K562 (cell line): ENCODE measurements at regions not wholly inside any gene's neighbourhood (a gene's known extent, or its start where the extent isn't known, plus 50 kb on each side); places are given as distances from the start of the nearest gene placed in this dataset.

ENCODE experiments used
- ATAC-seq: fragments of 200-7000 bp; cut with Tn5 transposase; 3 replicates; pipeline ENCODE4 v1.9.1; 2020; ENCODE audit warnings: moderate library complexity
- BruUV-seq: library from RNA; stranded (reverse); fragments of 400-500 nt; replicated peaks from 2 replicates; lab custom pipeline; 2021; lab: Mats Ljungman, UMichigan
- CTCF ChIA-PET: fragments of 300-600 bp; formaldehyde crosslinking; extraction: SDS; loops from one replicate; lab custom pipeline; 2021; ENCODE audit warnings: low intra/inter-chr PET ratio; lab: Yijun Ruan, JAX
- POLR2A ChIA-PET: fragments of 300-600, 350-650 bp; sonication (Branson Sonifier 250); formaldehyde crosslinking; extraction: SDS; loops from one replicate; lab custom pipeline; 2021; ENCODE audit warnings: antibody characterized with exemption, inconsistent platforms; lab: Yijun Ruan, JAX
- DNase-seq, 4 experiments: peaks; one replicate each; pipeline versions ENCODE4 v3.0.0 to v3.0.0-alpha.2; 2011 to 2018; ENCODE audit warnings: low spot score in 3 of 4, mixed read lengths in 3 of 4; ENCODE audit errors: extremely low read depth in 1 of 4
- FAIRE-seq: peaks from 2 replicates; lab custom pipeline; 2011; peaks lifted over from hg19 to GRCh38; lab: Jason Lieb, UNC
- H2AFZ ChIP-seq: 2 replicates; pipeline ENCODE4 v1.6.0; 2011; ENCODE audit warnings: low read depth, low read length, control low read depth, inconsistent platforms
- H3K27ac ChIP-seq: fragments of 200-600 bp; 3 replicates; pipeline ENCODE4 v1.8.0; 2011; ENCODE audit warnings: low read depth, mild to moderate bottlenecking, control low read depth, inconsistent platforms, low read length, moderate library complexity, mixed read lengths; ENCODE audit errors: extremely low read depth
- H3K27me3 ChIP-seq, 2 experiments: fragments of 300-600 bp in 1 of 2; 2 replicates in 1 of 2; 3 replicates in 1 of 2; pipeline versions ENCODE4 v1.6.0 to v1.8.0; 2011; ENCODE audit warnings: inconsistent platforms in 2 of 2, low read length in 2 of 2, mild to moderate bottlenecking in 1 of 2, mixed read lengths in 1 of 2, moderate library complexity in 1 of 2; ENCODE audit not compliant: control insufficient read depth in 2 of 2, insufficient read depth in 2 of 2
- H3K36me3 ChIP-seq: fragments of 300-600 bp; 3 replicates; pipeline ENCODE4 v1.8.0; 2011; ENCODE audit warnings: mild to moderate bottlenecking, low read length, inconsistent platforms; ENCODE audit not compliant: control insufficient read depth, insufficient read depth
- H3K4me1 ChIP-seq, 2 experiments: fragments of 200-600 bp in 1 of 2; replicated peaks in 1 of 2; 2 replicates in 1 of 2; 3 replicates in 1 of 2; pipeline versions ENCODE4 v1.5.1 to v1.8.0; 2011; ENCODE audit warnings: inconsistent platforms in 2 of 2, low read length in 2 of 2, mild to moderate bottlenecking in 1 of 2, mixed read lengths in 1 of 2, moderate library complexity in 1 of 2; ENCODE audit not compliant: control insufficient read depth in 2 of 2, insufficient read depth in 2 of 2
- H3K4me2 ChIP-seq: 2 replicates; pipeline ENCODE4 v1.6.1; 2011; ENCODE audit warnings: low read length, control low read depth, inconsistent platforms, mixed read lengths; ENCODE audit not compliant: insufficient read depth
- H3K4me3 ChIP-seq: fragments of 200-600 bp; sonication (generic), shearing (Covaris generic); 2 replicates; pipeline ENCODE4 v1.5.1; 2016; ENCODE audit warnings: control low read depth, inconsistent platforms
- H3K79me2 ChIP-seq: fragments of 200-600 bp; 3 replicates; pipeline ENCODE4 v1.8.0; 2011; ENCODE audit warnings: low read length, inconsistent platforms; ENCODE audit not compliant: control insufficient read depth, insufficient read depth
- H3K9ac ChIP-seq, 2 experiments: 2 replicates each; pipeline versions ENCODE4 v1.6.0 to v1.6.1; 2011; ENCODE audit warnings: low read depth in 2 of 2, low read length in 2 of 2, control low read depth in 1 of 2, inconsistent platforms in 1 of 2, mild to moderate bottlenecking in 1 of 2, mixed read lengths in 1 of 2; ENCODE audit not compliant: insufficient read depth in 1 of 2
- H3K9me1 ChIP-seq: one replicate; pipeline ENCODE4 v1.6.0; 2011; ENCODE audit warnings: inconsistent platforms, mild to moderate bottlenecking, low read length, moderate library complexity; ENCODE audit not compliant: control insufficient read depth, insufficient read depth
- H3K9me3 ChIP-seq: replicated peaks from 2 replicates; pipeline ENCODE4 v1.5.1; 2011; ENCODE audit warnings: low read depth, low read length, inconsistent platforms; ENCODE audit not compliant: control insufficient read depth, insufficient read depth
- H4K20me1 ChIP-seq: replicated peaks from 2 replicates; pipeline ENCODE4 v1.6.1; 2011; ENCODE audit warnings: low read length, inconsistent platforms, mixed read lengths; ENCODE audit not compliant: control insufficient read depth, insufficient read depth
- CBFA2T2 ChIP-seq: fragments of 450-650 bp; conservative IDR thresholded peaks from 2 replicates; pipeline ENCODE4 v1.6.1; 2017; ENCODE audit warnings: mild to moderate bottlenecking
- KAT7 ChIP-seq: sonication (generic); formaldehyde crosslinking; IDR thresholded peaks from 2 replicates; pipeline ENCODE4 v1.8.0; 2022; ENCODE audit warnings: missing genetic modification reagents, mild to moderate bottlenecking, borderline replicate concordance
- RBFOX2 ChIP-seq: fragments of 200-400 bp; formaldehyde crosslinking; IDR thresholded peaks from 2 replicates; pipeline ENCODE4 v1.6.1; 2017; ENCODE audit warnings: low read depth, mild to moderate bottlenecking, low read length, moderate library complexity
- RBM17 ChIP-seq: fragments of 200-400 bp; formaldehyde crosslinking; IDR thresholded peaks from 2 replicates; pipeline ENCODE4 v1.6.1; 2017; ENCODE audit warnings: low read depth, mild to moderate bottlenecking, low read length, borderline replicate concordance
- ZNF586 ChIP-seq: fragments of 450-650 bp; formaldehyde crosslinking; conservative IDR thresholded peaks from 2 replicates; pipeline ENCODE4 v1.4.0; 2020; ENCODE audit warnings: mild to moderate bottlenecking, moderate library complexity
- WGBS: fragments of 100-300 bp; shearing (Covaris generic); methylation state at CpG from one replicate; pipeline ENCODE4 v1.1.6; 2016; ENCODE audit warnings: low coverage, mixed read lengths; ENCODE audit not compliant: insufficient coverage; ENCODE audit errors: missing lambda C conversion rate; 5-methylcytosine and 5-hydroxymethylcytosine counted together
- in situ Hi-C: fragments of 300-500 bp; cut with MboI; formaldehyde crosslinking; loops from 4 replicates; pipeline ENCODE4 v1.15.0; 2018; ENCODE audit warnings: inconsistent platforms, mixed read lengths
- intact Hi-C: fragments of 100-400 bp; cut with micrococcal nuclease; formaldehyde crosslinking; loops from 2 replicates; pipeline ENCODE4 v1.14.2; 2022
- TF ChIP-seq, protein P1 (sequence below): fragments of 250-450 bp; sonication (Bioruptor Pico); IDR thresholded peaks from 2 replicates; pipeline ENCODE4 v1.5.0; 2021; ENCODE audit warnings: mild to moderate bottlenecking, borderline replicate concordance

DNA sequence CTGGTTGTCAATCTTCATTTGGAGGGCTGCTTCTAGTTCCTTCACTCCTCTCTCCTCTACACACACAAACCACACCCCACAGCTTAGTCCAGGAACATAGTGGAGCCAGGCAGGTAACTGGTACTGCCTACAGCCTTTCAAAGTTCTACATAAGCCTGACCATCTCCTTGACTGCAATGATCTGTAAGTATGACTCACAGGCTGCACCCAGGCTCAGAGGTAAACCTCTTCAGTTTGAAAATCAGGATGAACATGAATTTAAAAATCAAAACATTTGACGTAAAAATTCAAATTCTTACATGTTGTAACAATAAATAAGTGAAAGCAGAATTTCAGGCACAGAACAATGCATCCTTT lies 68.7 kb upstream of the C10orf120 start:
- Histone ChIP-seq H3K9me1 (no peaks in the 10 kb centered on the region), H3K9ac (no peak overlapping the region), H3K27me3 (no peaks in the 10 kb centered on the region; a peak in 1 of 5 replicates), H3K36me3 (no peaks in the 10 kb centered on the region), H3K9me3 (no peaks in the 10 kb centered on the region), H2AFZ (no peak overlapping the region), H4K20me1 (no peaks in the 10 kb centered on the region), H3K4me2 (no peak overlapping the region), H3K79me2 (no peaks in the 10 kb centered on the region), H3K4me1 (no peaks in the 10 kb centered on the region), H3K27ac (no peak overlapping the region), H3K4me3 (no peak overlapping the region)
- CTCF ChIA-PET = no interaction called here
- WGBS = 0% methylated on average over 1 of the region's 1 CpG
- no TSS peak for BruUV-seq
- intact Hi-C loops = no loop called here
- FAIRE-seq = no peak
- no peak for DNase-seq
- TF ChIP-seq KAT7 (CRISPR knock-in tag) = no peak
- in situ Hi-C loops = no loop called here
- POLR2A ChIA-PET = no interaction called here
- ATAC-seq = no peak

- Histone ChIP-seq H4K20me1 (no peaks in the 10 kb centered on the region), H3K9me3 (no peaks in the 10 kb centered on the region), H3K36me3 (no peaks in the 10 kb centered on the region), H3K79me2 (no peaks in the 10 kb centered on the region), H3K9ac (no peak overlapping the region), H2AFZ (no peak overlapping the region), H3K27ac (no peak overlapping the region), H3K4me2 (no peak overlapping the region), H3K9me1 (no peaks in the 10 kb centered on the region), H3K27me3 (no peaks in the 10 kb centered on the region; a peak in 1 of 5 replicates), H3K4me1 (no peaks in the 10 kb centered on the region), H3K4me3 (no peak overlapping the region)
- no peak for DNase-seq
- no peak for FAIRE-seq
- WGBS = 0% methylated on average over 8 of the region's 12 CpGs
- no peak for ATAC-seq
- no peak for TF ChIP-seq ZNF586 (CRISPR knock-in tag)
- no peak for TF ChIP-seq RBM17
- TF ChIP-seq CBFA2T2 = no peak
- TF ChIP-seq RBFOX2 = no peak
- TF ChIP-seq, protein P1, sequence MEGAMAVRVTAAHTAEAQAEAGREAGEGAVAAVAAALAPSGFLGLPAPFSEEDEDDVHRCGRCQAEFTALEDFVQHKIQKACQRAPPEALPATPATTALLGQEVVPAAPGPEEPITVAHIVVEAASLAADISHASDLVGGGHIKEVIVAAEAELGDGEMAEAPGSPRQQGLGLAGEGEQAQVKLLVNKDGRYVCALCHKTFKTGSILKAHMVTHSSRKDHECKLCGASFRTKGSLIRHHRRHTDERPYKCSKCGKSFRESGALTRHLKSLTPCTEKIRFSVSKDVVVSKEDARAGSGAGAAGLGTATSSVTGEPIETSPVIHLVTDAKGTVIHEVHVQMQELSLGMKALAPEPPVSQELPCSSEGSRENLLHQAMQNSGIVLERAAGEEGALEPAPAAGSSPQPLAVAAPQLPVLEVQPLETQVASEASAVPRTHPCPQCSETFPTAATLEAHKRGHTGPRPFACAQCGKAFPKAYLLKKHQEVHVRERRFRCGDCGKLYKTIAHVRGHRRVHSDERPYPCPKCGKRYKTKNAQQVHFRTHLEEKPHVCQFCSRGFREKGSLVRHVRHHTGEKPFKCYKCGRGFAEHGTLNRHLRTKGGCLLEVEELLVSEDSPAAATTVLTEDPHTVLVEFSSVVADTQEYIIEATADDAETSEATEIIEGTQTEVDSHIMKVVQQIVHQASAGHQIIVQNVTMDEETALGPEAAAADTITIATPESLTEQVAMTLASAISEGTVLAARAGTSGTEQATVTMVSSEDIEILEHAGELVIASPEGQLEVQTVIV (CRISPR knock-in tag) = no peak
- ChIA-PET CTCF (no interaction called here), POLR2A (no interaction called here)
- BruUV-seq = no TSS peak
- intact Hi-C loops = no loop called here
- in situ Hi-C loops = no loop called here
These were observed 68.2 kb upstream of the C10orf120 start for GRCh38 chr10:122767621-122768388.
